HL-60 (cell line): ENCODE measurements at regions not wholly inside any gene's neighbourhood (a gene's known extent, or its start where the extent isn't known, plus 50 kb on each side); places are given as distances from the start of the nearest gene placed in this dataset.

Experiments
- CTCF ChIP-seq: IDR thresholded peaks from one replicate; pipeline ENCODE4 v1.5.1; 2011; ENCODE audit warnings: low read length, control low read depth, inconsistent platforms; ENCODE audit not compliant: insufficient read depth
- POLR2AphosphoS5 ChIP-seq: IDR thresholded peaks from 2 replicates; pipeline ENCODE4 v1.6.1; 2012; ENCODE audit warnings: low read depth
- SPI1 ChIP-seq: IDR thresholded peaks from 2 replicates; pipeline ENCODE4 v1.6.1; 2012; ENCODE audit warnings: low read depth, mild to moderate bottlenecking, borderline replicate concordance

- TF ChIP-seq SPI1 (no peak), CTCF (no peak), POLR2AphosphoS5 (no peak)
Measured at GRCh38 chr3:95459706-95460105, 1354.7 kb upstream of the EPHA6 start.
